Muscle of leg (tissue), 3 donors: ENCODE measurements at regions not wholly inside any gene's neighbourhood (a gene's known extent, or its start where the extent isn't known, plus 50 kb on each side); places are given as distances from the start of the nearest gene placed in this dataset.
A peak's percentile ranks its signal among the peaks of the same experiment; 100 is the strongest.
"Not testable (repeated sequence)": the region's sequence is repeated elsewhere in the genome, so short reads cannot be mapped to it uniquely, and the experiment has no call there.

Experiments
- DNase-seq: peaks from one replicate; pipeline ENCODE4 v3.0.0; 2013
- H3K27ac ChIP-seq: one replicate; pipeline ENCODE4 v1.5.1; 2013; ENCODE audit warnings: mild to moderate bottlenecking, low read length, control low read depth
- H3K27me3 ChIP-seq: one replicate; pipeline ENCODE4 v1.6.1; 2013; ENCODE audit warnings: low read length; ENCODE audit not compliant: control insufficient read depth, insufficient read depth
- H3K36me3 ChIP-seq: one replicate; pipeline ENCODE4 v1.6.1; 2013; ENCODE audit warnings: low read length; ENCODE audit not compliant: control insufficient read depth, insufficient read depth
- H3K4me1 ChIP-seq: one replicate; pipeline ENCODE4 v1.6.1; 2013; ENCODE audit warnings: low read length; ENCODE audit not compliant: control insufficient read depth, insufficient read depth
- H3K4me3 ChIP-seq: one replicate; pipeline ENCODE4 v1.5.1; 2013; ENCODE audit warnings: low read length, control low read depth
- H3K9me3 ChIP-seq: replicated peaks from 2 replicates; pipeline ENCODE4 v1.6.1; 2013; ENCODE audit warnings: low read depth, low read length; ENCODE audit not compliant: control insufficient read depth
- WGBS: methylation state at CpG from one replicate; pipeline ENCODE4 v1.1.5; 2013; ENCODE audit warnings: missing lambda C conversion rate; ENCODE audit not compliant: insufficient coverage; 5-methylcytosine and 5-hydroxymethylcytosine counted together

DNA sequence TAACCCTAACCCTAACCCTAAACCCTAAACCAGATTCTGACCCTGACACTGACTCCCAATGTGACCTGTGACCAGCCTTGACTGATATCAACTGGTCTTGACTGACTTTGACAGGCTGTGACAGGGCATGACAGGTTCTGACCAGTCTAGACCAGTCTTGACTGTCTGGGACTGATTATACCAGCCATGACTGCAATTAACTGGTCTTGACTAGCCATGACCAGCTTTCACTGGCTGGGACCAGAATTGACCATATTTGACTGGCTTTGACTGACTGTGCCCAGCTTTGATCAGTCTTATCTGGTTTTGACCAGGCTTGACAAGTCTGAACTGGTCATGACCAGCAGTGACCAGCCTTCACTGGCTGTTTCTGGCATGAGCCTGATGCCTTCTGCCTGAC is 95.5 kb downstream of the BMP15 start:
- no peaks in the 10 kb centered on the region for H3K4me1 ChIP-seq
- peaks cover 20% of the 10 kb centered on the region for H3K27me3 ChIP-seq
- DNase-seq: no peak
- H3K4me3 ChIP-seq: no peak overlapping the region
- H3K9me3 ChIP-seq: no peaks in the 10 kb centered on the region
- no peaks in the 10 kb centered on the region for H3K36me3 ChIP-seq
- no peak overlapping the region for H3K27ac ChIP-seq

DNA sequence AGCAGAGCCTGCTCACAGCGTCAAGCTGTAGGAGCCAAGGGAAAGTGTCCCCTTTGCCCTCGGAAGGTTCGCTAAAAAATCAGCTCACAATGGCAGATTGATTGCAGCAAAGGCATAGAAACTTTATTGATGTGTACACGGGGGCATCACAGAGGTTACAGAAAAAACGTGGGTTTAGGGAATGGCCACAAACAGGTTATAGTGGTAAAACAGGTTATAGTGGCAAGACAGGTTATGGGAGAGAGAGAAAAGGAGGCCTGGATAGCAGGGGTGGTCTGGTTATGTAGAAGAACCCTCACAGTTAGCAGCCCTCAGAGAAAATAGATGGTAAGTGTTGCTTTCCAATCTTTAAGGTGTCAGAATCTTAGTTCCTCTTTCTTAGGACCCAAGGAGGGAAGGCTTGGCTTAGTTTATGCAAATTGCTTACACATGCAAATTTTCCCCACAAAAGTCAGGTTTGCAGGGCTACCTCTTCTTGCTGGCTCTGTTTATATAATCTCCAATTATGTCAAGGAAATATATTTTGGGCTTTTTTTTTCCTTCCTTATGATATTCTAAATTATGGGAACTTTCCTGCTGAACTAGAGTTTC is 113.7 kb downstream of the BMP15 start:
- Histone ChIP-seq H3K9me3 (no peaks in the 10 kb centered on the region), H3K36me3 (no peaks in the 10 kb centered on the region), H3K27ac (no peak overlapping the region), H3K27me3 (peaks cover 13% of the 10 kb centered on the region), H3K4me3 (no peak overlapping the region), H3K4me1 (no peaks in the 10 kb centered on the region)
- no peak for DNase-seq
- WGBS: 37% methylated on average over 5 of the region's 5 CpGs

DNA sequence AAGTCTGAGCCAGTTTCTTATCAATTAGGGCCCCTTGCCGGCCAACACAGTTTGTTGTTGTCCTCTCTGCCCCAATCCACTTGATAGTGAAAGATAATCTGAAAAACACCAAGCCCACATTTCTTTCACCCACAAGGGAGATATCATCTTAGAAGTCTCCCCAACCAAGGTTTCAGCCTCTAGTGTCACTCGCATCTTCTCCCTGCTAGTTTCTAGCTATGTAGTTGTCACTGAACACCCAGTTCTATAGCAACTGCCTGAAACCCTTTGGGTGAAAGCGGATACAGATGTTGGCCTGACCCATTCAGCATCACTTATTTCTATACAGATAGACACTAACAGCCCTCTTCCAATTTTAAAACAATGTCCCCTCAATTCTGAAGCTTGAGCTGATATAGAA is 116.3 kb downstream of the BMP15 start:
- WGBS: 67% methylated on average over 2 of the region's 3 CpGs

DNA sequence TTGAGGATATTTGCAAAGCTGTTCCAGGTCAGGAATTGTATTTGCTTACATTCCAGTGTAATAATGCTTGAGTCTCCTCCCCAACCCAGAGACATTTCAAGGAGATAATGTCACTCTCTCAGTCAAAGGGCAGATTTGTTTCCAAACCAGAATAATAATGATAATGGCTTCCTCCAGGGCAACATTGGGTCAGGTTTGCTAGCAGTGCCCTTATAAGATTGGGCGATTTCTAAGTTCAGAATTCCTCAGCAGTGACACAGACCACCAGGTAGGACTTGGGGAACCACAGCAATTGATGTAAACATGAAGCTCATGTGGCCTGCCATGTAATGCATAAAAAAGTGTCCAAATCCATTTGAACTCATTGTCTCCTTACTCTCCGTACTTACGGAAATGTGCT is 125.2 kb downstream of the BMP15 start:
- Histone ChIP-seq H3K27ac (no peak overlapping the region), H3K27me3 (peaks cover 13% of the 10 kb centered on the region), H3K9me3 (no peaks in the 10 kb centered on the region), H3K36me3 (no peaks in the 10 kb centered on the region), H3K4me1 (no peaks in the 10 kb centered on the region), H3K4me3 (no peak overlapping the region)
- WGBS: 40% methylated on average over 1 of the region's 3 CpGs
- no peak for DNase-seq

More for the DNA sequence above, 116.3 kb downstream of the BMP15 start:
- Histone ChIP-seq H3K36me3 (no peaks in the 10 kb centered on the region), H3K9me3 (no peaks in the 10 kb centered on the region), H3K27ac (no peak overlapping the region), H3K27me3 (peaks cover 14% of the 10 kb centered on the region), H3K4me1 (no peaks in the 10 kb centered on the region), H3K4me3 (no peak overlapping the region)
- DNase-seq: no peak

DNA sequence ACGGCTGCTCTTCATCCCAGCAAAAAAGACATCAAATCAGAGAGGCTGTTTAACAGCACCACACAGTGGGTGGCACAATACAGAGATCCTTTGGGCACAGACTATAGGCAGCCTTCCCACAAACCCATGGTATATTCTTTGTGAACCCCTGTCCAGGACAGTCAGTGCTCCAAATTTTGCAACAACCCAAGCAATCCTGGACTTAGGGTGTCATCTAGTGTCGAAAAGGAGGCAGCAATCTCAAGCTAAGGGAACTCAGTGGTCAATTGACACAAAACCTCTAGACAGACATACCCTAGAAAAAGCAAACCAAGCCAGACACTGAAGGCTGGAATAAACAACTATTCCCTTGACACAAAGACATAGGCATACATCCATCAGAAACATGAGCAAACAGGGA is 137.4 kb downstream of the BMP15 start:
- DNase-seq: peak; percentile 3
- no peaks in the 10 kb centered on the region for H3K4me1 ChIP-seq
- H3K27ac ChIP-seq: no peak overlapping the region
- no peak overlapping the region for H3K4me3 ChIP-seq
- WGBS: 33% methylated on average over 1 of the region's 2 CpGs
- peaks cover 8% of the 10 kb centered on the region for H3K27me3 ChIP-seq
- H3K36me3 ChIP-seq: no peaks in the 10 kb centered on the region
- H3K9me3 ChIP-seq: no peaks in the 10 kb centered on the region

DNA sequence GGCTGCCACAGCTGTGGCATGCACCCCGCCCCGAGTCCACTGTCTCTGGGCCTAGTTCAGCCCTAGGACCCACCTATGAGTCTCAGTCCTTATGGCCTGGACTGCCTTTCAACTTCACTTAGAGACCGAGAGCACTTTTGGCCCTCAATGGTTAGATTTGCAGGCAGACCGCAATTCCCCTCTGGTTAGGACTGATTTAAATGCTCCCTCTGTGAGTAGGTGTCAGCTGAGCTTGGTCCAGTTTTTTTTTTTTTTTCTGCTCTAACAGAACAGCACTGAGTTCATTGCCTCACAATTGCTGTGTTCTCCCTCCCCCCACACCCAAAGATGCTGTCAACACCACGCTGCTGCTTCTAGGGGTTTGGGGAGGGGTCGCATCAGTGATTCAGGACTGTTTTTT is 143.2 kb downstream of the BMP15 start:
- no peaks in the 10 kb centered on the region for H3K36me3 ChIP-seq
- H3K4me1 ChIP-seq: no peaks in the 10 kb centered on the region
- H3K9me3 ChIP-seq: no peaks in the 10 kb centered on the region
- no peak overlapping the region for H3K4me3 ChIP-seq
- no peak for DNase-seq
- WGBS: 56% methylated on average over 3 of the region's 6 CpGs
- peaks cover 14% of the 10 kb centered on the region for H3K27me3 ChIP-seq
- H3K27ac ChIP-seq: no peak overlapping the region

DNA sequence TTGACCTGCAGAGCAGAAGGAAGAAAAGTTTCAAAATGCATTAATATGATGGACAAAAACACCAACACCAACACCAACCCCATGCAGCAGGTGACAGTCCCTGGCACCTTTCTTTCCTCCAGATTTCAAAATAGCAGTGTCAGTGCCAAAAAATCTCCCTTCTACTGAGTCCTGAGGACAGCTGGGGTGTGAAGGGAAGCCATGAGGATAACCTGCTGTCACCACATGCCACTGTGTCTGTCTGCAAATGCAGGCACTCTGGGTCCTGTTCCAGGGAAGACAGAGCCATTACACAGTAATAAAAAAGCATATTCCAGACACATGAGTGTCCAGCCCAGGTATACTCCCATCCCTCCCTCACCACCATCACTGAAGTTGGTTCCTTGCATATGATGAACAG is 187.5 kb downstream of the BMP15 start:
- no peak overlapping the region for H3K27ac ChIP-seq
- H3K4me3 ChIP-seq: no peak overlapping the region
- DNase-seq: no peak
- no peaks in the 10 kb centered on the region for H3K36me3 ChIP-seq
- H3K9me3 ChIP-seq: no peaks in the 10 kb centered on the region
- peaks cover 33% of the 10 kb centered on the region for H3K27me3 ChIP-seq
- no peaks in the 10 kb centered on the region for H3K4me1 ChIP-seq

DNA sequence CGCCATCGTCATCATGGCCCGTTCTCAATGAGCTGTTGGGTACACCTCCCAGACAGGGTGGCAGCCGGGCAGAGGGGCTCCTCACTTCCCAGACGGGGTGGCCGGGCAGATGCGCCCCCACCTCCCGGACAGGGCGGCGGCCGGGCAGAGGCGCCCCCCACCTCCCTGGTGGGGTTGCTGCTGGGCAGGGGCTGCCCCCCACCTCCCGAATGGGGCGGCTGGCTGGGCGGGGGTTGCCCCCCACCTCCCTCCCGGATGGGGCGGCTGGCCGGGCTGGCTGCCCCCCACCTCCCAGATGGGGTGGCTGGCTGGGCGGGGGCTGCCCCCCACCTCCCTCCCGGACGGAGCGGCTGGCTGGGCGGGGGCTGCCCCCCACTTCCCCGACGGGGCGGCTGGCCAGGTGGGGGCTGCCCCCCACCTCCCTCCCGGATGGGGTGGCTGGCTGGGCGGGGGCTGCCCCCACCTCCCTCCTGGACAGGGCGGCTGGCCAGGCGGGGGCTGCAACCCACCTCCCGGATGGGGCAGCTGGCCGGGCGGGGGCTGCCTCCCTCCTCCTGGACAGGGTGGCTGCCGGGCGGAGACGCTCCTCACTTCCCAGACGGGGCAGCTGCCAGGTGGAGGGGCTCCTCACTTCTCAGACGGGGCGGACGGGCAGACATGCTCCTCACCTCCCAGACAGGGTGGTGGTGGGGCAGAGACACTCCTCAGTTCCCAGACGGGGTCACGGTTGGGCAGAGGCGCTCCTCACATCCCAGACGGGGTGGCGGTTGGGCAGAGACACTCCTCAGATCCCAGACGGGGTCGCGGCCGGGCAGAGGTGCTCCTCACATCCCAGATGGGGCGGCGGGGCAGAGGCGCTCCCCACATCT is 208.8 kb downstream of the BMP15 start:
- WGBS: 88% methylated on average over 10 of the region's 52 CpGs
- H3K4me1 ChIP-seq, H3K36me3 ChIP-seq, H3K27me3 ChIP-seq, DNase-seq, H3K27ac ChIP-seq, H3K4me3 ChIP-seq, H3K9me3 ChIP-seq: not testable (repeated sequence)

DNA sequence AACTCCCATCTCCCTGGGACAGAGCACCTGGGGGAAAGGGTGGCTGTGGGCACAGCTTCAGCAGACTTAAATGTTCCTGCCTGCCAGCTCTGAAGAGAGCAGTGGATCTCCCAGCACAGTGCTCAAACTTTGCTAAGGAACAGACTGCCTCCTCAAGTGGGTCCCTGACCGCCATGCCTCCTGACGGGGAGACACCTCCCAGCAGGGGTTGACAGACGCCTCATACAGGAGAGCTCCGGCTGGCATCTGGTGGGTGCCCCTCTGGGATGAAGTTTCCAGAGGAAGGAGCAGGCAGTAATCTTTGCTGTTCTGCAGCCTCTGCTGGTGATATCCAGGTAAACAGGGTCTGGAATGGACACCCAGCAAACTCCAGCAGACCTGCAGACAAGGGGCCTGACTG is 206.9 kb upstream of the NUDT10 start:
- not testable (repeated sequence) for DNase-seq, H3K4me3 ChIP-seq, H3K27ac ChIP-seq, H3K27me3 ChIP-seq, H3K9me3 ChIP-seq, H3K36me3 ChIP-seq, H3K4me1 ChIP-seq
- 86% methylated on average over 3 of the region's 4 CpGs for WGBS

DNA sequence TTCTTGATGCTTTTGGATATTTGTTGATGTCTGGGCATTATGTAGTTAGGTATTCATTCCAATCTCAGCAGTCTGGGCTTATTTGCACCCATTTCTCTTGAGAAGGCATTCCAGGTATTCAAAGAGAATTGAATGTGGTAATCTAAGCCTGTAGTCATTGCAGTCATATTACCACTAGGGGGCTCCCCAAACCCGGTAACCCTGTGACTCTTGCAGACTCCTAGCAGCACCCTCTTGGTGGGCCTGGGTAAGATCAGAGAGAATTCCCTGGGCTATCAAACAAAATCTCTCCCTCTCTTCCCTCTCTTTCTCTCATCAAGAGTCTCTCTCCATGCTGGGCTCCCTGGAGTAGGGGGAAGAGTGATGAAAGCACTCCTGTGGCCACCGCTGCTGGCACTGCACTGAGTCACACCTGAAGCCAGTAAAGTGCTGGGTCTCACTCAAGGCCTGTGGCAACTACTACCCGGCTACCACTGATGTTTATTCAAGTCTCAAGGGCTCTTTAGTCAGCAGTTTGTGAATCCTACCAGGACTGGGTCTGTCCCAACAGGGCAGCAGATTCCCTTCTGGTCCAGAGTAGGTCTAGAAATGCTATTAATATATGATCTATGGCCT is 187.7 kb upstream of the NUDT10 start:
- H3K27ac ChIP-seq: no peak overlapping the region
- no peak overlapping the region for H3K4me3 ChIP-seq
- H3K4me1 ChIP-seq: no peaks in the 10 kb centered on the region
- H3K27me3 ChIP-seq: peaks cover 13% of the 10 kb centered on the region
- no peaks in the 10 kb centered on the region for H3K36me3 ChIP-seq
- WGBS: 60% methylated on average over 2 of the region's 3 CpGs
- no peaks in the 10 kb centered on the region for H3K9me3 ChIP-seq
- peak; percentile 22 for DNase-seq
